22Rv1 (cell line): ENCODE measurements at regions not wholly inside any gene's neighbourhood (a gene's known extent, or its start where the extent isn't known, plus 50 kb on each side); places are given as distances from the start of the nearest gene placed in this dataset.

Experiments used
- CTCF ChIP-seq: fragments of 450-650 bp; IDR thresholded peaks from 2 replicates; pipeline ENCODE4 v1.5.1; 2017; ENCODE audit warnings: mild to moderate bottlenecking
- ZFX ChIP-seq: fragments of 450-650 bp; IDR thresholded peaks from 2 replicates; pipeline ENCODE4 v1.6.1; 2017; ENCODE audit warnings: antibody characterized with exemption, borderline replicate concordance

- no peak for TF ChIP-seq CTCF
- TF ChIP-seq ZFX = no peak
Measured at GRCh38 chr1:218739426-218739825, 394.3 kb downstream of the TGFB2 start.
